HCT116 (cell line): ENCODE measurements at regions not wholly inside any gene's neighbourhood (a gene's known extent, or its start where the extent isn't known, plus 50 kb on each side); places are given as distances from the start of the nearest gene placed in this dataset.

Experiments
- ATAC-seq: fragments of 200-7000 bp; cut with Tn5 transposase; 2 replicates; pipeline ENCODE4 v1.9.1; 2020; ENCODE audit warnings: mild to moderate bottlenecking, moderate library complexity
- BruUV-seq: library from RNA; stranded (reverse); fragments of 400-500 nt; replicated peaks from 2 replicates; lab custom pipeline; 2021; lab: Mats Ljungman, UMichigan
- CTCF ChIA-PET: fragments of 300-600 bp; sonication (Branson Sonifier 250); formaldehyde crosslinking; loops from one replicate; lab custom pipeline; 2021; ENCODE audit warnings: antibody characterized with exemption; lab: Charles Lee
- POLR2A ChIA-PET: fragments of 300-600, 350-600 bp; sonication (Branson Sonifier 250); formaldehyde crosslinking; loops from one replicate; lab custom pipeline; 2021; ENCODE audit warnings: antibody characterized with exemption; lab: Charles Lee
- RAD21 ChIA-PET, 2 experiments: fragments of 300-600 bp; sonication (Branson Sonifier 250); formaldehyde crosslinking; loops; one replicate each; lab custom pipeline; 2023; ENCODE audit warnings: low total read pairs in 2 of 2; ENCODE audit not compliant: uncharacterized antibody in 2 of 2, unreplicated experiment in 2 of 2, low non-redundant PET in 1 of 2; lab: Charles Lee
- DNase-seq: peaks from one replicate; pipeline ENCODE4 v3.0.0-alpha.2; 2010; ENCODE audit warnings: low read depth, low spot score
- H2AFZ ChIP-seq: fragments of 200-600 bp; shearing (Covaris generic), sonication (generic); 2 replicates; pipeline ENCODE4 v1.6.1; 2017; ENCODE audit warnings: low read depth, mixed run types, mixed read lengths, antibody characterized with exemption, low read length; ENCODE audit not compliant: poor library complexity, severe bottlenecking
- H3K27ac ChIP-seq: 2 replicates; pipeline ENCODE4 v1.5.1; 2012; ENCODE audit warnings: low read depth, low read length
- H3K27me3 ChIP-seq: fragments of 200-600 bp; sonication (generic); 2 replicates; pipeline ENCODE4 v1.6.1; 2016; ENCODE audit warnings: mixed run types, low read length, mixed read lengths; ENCODE audit not compliant: insufficient read depth
- H3K36me3 ChIP-seq, 2 experiments: fragments of 200-500 bp in 1 of 2; fragments of 200-600 bp in 1 of 2; sonication (Bioruptor generic) in 1 of 2; sonication (generic) in 1 of 2; 2 replicates each; pipeline versions ENCODE4 v1.5.1 to v1.6.1; 2014 to 2016; ENCODE audit warnings: low read length in 2 of 2, inconsistent platforms in 1 of 2, mixed read lengths in 1 of 2, mixed run types in 1 of 2; ENCODE audit not compliant: insufficient read depth in 2 of 2, control insufficient read depth in 1 of 2
- H3K4me1 ChIP-seq, 2 experiments: fragments of 200-600 bp in 1 of 2; sonication (generic) in 1 of 2; 2 replicates each; pipeline versions ENCODE4 v1.5.1 to v1.6.1; 2012 to 2017; ENCODE audit warnings: low read length in 2 of 2, inconsistent platforms in 1 of 2, mild to moderate bottlenecking in 1 of 2, mixed read lengths in 1 of 2, mixed run types in 1 of 2, moderate library complexity in 1 of 2; ENCODE audit not compliant: insufficient read depth in 2 of 2, control insufficient read depth in 1 of 2
- H3K4me2 ChIP-seq: fragments of 200-600 bp; sonication (generic); 2 replicates; pipeline ENCODE4 v1.6.1; 2017; ENCODE audit warnings: mixed run types, low read length, mixed read lengths
- H3K4me3 ChIP-seq, 2 experiments: fragments of 200-600 bp in 1 of 2; sonication (generic) in 1 of 2; replicated peaks in 1 of 2; 2 replicates each; pipeline ENCODE4 v1.5.1; 2011 to 2016; ENCODE audit warnings: low read length in 2 of 2, control low read depth in 1 of 2, low read depth in 1 of 2, mild to moderate bottlenecking in 1 of 2, mixed read lengths in 1 of 2, mixed run types in 1 of 2
- H3K79me2 ChIP-seq: fragments of 200-600 bp; sonication (generic); 2 replicates; pipeline ENCODE4 v1.6.1; 2017; ENCODE audit warnings: mild to moderate bottlenecking, mixed run types, low read length, moderate library complexity, mixed read lengths; ENCODE audit not compliant: insufficient read depth
- H3K9ac ChIP-seq: fragments of 200-600 bp; sonication (generic); 2 replicates; pipeline ENCODE4 v1.6.1; 2016; ENCODE audit warnings: low read length, mixed read lengths
- H3K9me2 ChIP-seq: fragments of 200-600 bp; sonication (generic), shearing (Covaris generic); 2 replicates; pipeline ENCODE4 v1.6.1; 2017; ENCODE audit warnings: mixed run types, mild to moderate bottlenecking, moderate library complexity; ENCODE audit not compliant: insufficient read depth
- H3K9me3 ChIP-seq, 2 experiments: fragments of 200-500 bp in 1 of 2; fragments of 200-600 bp in 1 of 2; sonication (Bioruptor generic) in 1 of 2; sonication (generic) in 1 of 2; 2 replicates each; pipeline ENCODE4 v1.6.1; 2014 to 2017; ENCODE audit warnings: low read length in 2 of 2, mixed read lengths in 2 of 2, inconsistent platforms in 1 of 2, low read depth in 1 of 2, mild to moderate bottlenecking in 1 of 2, mixed run types in 1 of 2, moderate library complexity in 1 of 2; ENCODE audit not compliant: control insufficient read depth in 1 of 2, insufficient read depth in 1 of 2
- H4K20me1 ChIP-seq: fragments of 200-600 bp; sonication (generic), shearing (Covaris generic); 2 replicates; pipeline ENCODE4 v1.6.1; 2017; ENCODE audit warnings: mixed run types, mild to moderate bottlenecking, moderate library complexity; ENCODE audit not compliant: insufficient read depth
- CBX3 ChIP-seq: IDR thresholded peaks from 2 replicates; pipeline ENCODE4 v1.6.1; 2012; ENCODE audit warnings: low read depth
- EGR1 ChIP-seq: IDR thresholded peaks from 2 replicates; pipeline ENCODE4 v1.6.1; 2012; ENCODE audit warnings: low read depth
- ELF1 ChIP-seq: IDR thresholded peaks from 2 replicates; pipeline ENCODE4 v1.6.1; 2012; ENCODE audit warnings: low read depth, borderline replicate concordance
- EZH2 ChIP-seq: fragments of 200-600 bp; sonication (generic); IDR thresholded peaks from 2 replicates; pipeline ENCODE4 v1.6.1; 2017; ENCODE audit warnings: antibody characterized with exemption, mixed run types
- EZH2phosphoT487 ChIP-seq: fragments of 200-600 bp; IDR thresholded peaks from 2 replicates; pipeline ENCODE4 v1.6.1; 2018; ENCODE audit warnings: antibody characterized with exemption, borderline replicate concordance
- FOSL1 ChIP-seq: IDR thresholded peaks from 2 replicates; pipeline ENCODE4 v1.6.1; 2012; ENCODE audit warnings: low read depth
- POLR2A ChIP-seq: IDR thresholded peaks from 2 replicates; pipeline ENCODE4 v1.7.0; 2011; ENCODE audit warnings: borderline replicate concordance; ENCODE audit not compliant: insufficient read depth, insufficient read length; ENCODE audit errors: extremely low read depth
- POLR2AphosphoS5 ChIP-seq: IDR thresholded peaks from 2 replicates; pipeline ENCODE4 v1.6.1; 2011; ENCODE audit warnings: mild to moderate bottlenecking, low read depth, low read length, moderate library complexity
- RAD21 ChIP-seq: IDR thresholded peaks from 2 replicates; pipeline ENCODE4 v1.6.1; 2012; ENCODE audit warnings: low read depth, mild to moderate bottlenecking
- SIN3A ChIP-seq: IDR thresholded peaks from 2 replicates; pipeline ENCODE4 v1.6.1; 2012; ENCODE audit warnings: low read depth
- SP1 ChIP-seq: IDR thresholded peaks from 2 replicates; pipeline ENCODE4 v1.6.1; 2012; ENCODE audit warnings: low read depth
- SRF ChIP-seq: IDR thresholded peaks from 2 replicates; pipeline ENCODE4 v1.6.1; 2012; ENCODE audit warnings: low read depth
- TCF7L2 ChIP-seq: IDR thresholded peaks from 2 replicates; pipeline ENCODE4 v1.7.0; 2011; ENCODE audit warnings: borderline replicate concordance, inconsistent platforms; ENCODE audit not compliant: insufficient read depth, insufficient read length; ENCODE audit errors: extremely low read depth
- ZFX ChIP-seq: fragments of 450-650 bp; IDR thresholded peaks from 2 replicates; pipeline ENCODE4 v1.6.1; 2017
- ZNF274 ChIP-seq: fragments of 200-500 bp; sonication (Bioruptor generic); IDR thresholded peaks from 2 replicates; pipeline ENCODE4 v1.6.1; 2014; ENCODE audit warnings: mild to moderate bottlenecking, low read depth, low read length, inconsistent platforms
- intact Hi-C: fragments of 100-400 bp; cut with micrococcal nuclease; formaldehyde crosslinking; loops from 2 replicates; pipeline ENCODE4 v1.10.0; 2022
- TF ChIP-seq, protein P1 (sequence below), 3 experiments: fragments of 200-600 bp in 1 of 3; sonication (generic) in 1 of 3; IDR thresholded peaks in 2 of 3; conservative IDR thresholded peaks in 1 of 3; 2 replicates each; pipeline ENCODE4 v1.5.1; 2012 to 2017; ENCODE audit warnings: low read depth in 2 of 3, low read length in 2 of 3, antibody characterized with exemption in 1 of 3, borderline replicate concordance in 1 of 3, control low read depth in 1 of 3, mild to moderate bottlenecking in 1 of 3, mixed read lengths in 1 of 3, mixed run types in 1 of 3, moderate library complexity in 1 of 3; ENCODE audit not compliant: insufficient read depth in 1 of 3
- TF ChIP-seq, protein P2 (sequence below): IDR thresholded peaks from 2 replicates; pipeline ENCODE4 v1.6.1; 2012
- TF ChIP-seq, protein P3 (sequence below): IDR thresholded peaks from 2 replicates; pipeline ENCODE4 v1.6.1; 2011; ENCODE audit warnings: mild to moderate bottlenecking, low read length, moderate library complexity; ENCODE audit not compliant: insufficient replicate concordance; ENCODE audit errors: extremely low read depth
- TF ChIP-seq, protein P4 (sequence below): IDR thresholded peaks from 2 replicates; pipeline ENCODE4 v1.6.1; 2012; ENCODE audit warnings: low read depth

DNA sequence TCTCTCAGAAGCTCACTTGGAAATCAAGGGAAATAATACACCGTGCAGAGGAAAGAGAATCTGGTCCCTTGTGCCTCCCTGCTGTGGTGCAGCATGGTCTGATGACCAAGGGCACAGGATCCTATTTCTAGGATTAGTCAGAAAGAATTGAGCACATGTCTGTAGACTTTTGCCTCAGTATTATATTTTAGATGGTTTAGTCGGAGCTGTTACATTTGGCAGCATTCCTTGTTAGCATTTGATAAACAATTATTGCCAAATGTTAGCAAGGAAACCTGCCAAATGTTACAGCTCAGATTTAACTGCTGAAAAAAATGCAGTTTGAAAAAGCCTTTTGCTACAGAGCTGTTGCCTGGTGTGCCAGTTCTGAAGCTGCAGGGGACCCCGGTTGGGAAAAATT lies 183.5 kb upstream of the DPYD start:
- intact Hi-C loops, result no loop called here
- no peaks in the 10 kb centered on the region for H3K36me3 ChIP-seq
- H3K9me2 ChIP-seq, result no peaks in the 10 kb centered on the region
- ChIA-PET RAD21 (no interaction called here), POLR2A (interaction anchor here (1.1 kb wide), 1 partner anchor 9 kb away, joined by 3 read pairs; no protein-coding TSS in a partner anchor), CTCF (interaction anchor here (1.6 kb wide), 1 partner anchor 364 kb away, joined by 3 read pairs; no protein-coding TSS in a partner anchor)
- BruUV-seq, result no TSS peak
- DNase-seq (no peak), ATAC-seq (no peak)
- no peaks in the 10 kb centered on the region for H4K20me1 ChIP-seq
- no peak overlapping the region for H3K4me2 ChIP-seq
- H3K27me3 ChIP-seq, result no peaks in the 10 kb centered on the region
- no peak overlapping the region for H3K27ac ChIP-seq
- TF ChIP-seq ZFX (no peak), SRF (no peak), SP1 (no peak), RAD21 (no peak), EZH2 (no peak), TCF7L2 (no peak), EGR1 (no peak), ELF1 (no peak), FOSL1 (no peak), ZNF274 (no peak), POLR2A (no peak), SIN3A (no peak), POLR2AphosphoS5 (no peak), CBX3 (no peak), EZH2phosphoT487 (no peak)
- TF ChIP-seq, protein P1, sequence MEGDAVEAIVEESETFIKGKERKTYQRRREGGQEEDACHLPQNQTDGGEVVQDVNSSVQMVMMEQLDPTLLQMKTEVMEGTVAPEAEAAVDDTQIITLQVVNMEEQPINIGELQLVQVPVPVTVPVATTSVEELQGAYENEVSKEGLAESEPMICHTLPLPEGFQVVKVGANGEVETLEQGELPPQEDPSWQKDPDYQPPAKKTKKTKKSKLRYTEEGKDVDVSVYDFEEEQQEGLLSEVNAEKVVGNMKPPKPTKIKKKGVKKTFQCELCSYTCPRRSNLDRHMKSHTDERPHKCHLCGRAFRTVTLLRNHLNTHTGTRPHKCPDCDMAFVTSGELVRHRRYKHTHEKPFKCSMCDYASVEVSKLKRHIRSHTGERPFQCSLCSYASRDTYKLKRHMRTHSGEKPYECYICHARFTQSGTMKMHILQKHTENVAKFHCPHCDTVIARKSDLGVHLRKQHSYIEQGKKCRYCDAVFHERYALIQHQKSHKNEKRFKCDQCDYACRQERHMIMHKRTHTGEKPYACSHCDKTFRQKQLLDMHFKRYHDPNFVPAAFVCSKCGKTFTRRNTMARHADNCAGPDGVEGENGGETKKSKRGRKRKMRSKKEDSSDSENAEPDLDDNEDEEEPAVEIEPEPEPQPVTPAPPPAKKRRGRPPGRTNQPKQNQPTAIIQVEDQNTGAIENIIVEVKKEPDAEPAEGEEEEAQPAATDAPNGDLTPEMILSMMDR (IDR thresholded peaks at IDR 0.05 in 2 of 3, conservative IDR thresholded peaks at IDR 0.05 in 1 of 3; ENCODE audit: borderline replicate concordance in 1 of 3, insufficient read depth in 1 of 3, low read depth in 2 of 3, low read length in 2 of 3), result no peak
- TF ChIP-seq, protein P2, sequence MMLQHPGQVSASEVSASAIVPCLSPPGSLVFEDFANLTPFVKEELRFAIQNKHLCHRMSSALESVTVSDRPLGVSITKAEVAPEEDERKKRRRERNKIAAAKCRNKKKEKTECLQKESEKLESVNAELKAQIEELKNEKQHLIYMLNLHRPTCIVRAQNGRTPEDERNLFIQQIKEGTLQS, result no peak
- TF ChIP-seq, protein P3, sequence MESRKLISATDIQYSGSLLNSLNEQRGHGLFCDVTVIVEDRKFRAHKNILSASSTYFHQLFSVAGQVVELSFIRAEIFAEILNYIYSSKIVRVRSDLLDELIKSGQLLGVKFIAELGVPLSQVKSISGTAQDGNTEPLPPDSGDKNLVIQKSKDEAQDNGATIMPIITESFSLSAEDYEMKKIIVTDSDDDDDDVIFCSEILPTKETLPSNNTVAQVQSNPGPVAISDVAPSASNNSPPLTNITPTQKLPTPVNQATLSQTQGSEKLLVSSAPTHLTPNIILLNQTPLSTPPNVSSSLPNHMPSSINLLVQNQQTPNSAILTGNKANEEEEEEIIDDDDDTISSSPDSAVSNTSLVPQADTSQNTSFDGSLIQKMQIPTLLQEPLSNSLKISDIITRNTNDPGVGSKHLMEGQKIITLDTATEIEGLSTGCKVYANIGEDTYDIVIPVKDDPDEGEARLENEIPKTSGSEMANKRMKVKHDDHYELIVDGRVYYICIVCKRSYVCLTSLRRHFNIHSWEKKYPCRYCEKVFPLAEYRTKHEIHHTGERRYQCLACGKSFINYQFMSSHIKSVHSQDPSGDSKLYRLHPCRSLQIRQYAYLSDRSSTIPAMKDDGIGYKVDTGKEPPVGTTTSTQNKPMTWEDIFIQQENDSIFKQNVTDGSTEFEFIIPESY, result no peak
- TF ChIP-seq, protein P4, sequence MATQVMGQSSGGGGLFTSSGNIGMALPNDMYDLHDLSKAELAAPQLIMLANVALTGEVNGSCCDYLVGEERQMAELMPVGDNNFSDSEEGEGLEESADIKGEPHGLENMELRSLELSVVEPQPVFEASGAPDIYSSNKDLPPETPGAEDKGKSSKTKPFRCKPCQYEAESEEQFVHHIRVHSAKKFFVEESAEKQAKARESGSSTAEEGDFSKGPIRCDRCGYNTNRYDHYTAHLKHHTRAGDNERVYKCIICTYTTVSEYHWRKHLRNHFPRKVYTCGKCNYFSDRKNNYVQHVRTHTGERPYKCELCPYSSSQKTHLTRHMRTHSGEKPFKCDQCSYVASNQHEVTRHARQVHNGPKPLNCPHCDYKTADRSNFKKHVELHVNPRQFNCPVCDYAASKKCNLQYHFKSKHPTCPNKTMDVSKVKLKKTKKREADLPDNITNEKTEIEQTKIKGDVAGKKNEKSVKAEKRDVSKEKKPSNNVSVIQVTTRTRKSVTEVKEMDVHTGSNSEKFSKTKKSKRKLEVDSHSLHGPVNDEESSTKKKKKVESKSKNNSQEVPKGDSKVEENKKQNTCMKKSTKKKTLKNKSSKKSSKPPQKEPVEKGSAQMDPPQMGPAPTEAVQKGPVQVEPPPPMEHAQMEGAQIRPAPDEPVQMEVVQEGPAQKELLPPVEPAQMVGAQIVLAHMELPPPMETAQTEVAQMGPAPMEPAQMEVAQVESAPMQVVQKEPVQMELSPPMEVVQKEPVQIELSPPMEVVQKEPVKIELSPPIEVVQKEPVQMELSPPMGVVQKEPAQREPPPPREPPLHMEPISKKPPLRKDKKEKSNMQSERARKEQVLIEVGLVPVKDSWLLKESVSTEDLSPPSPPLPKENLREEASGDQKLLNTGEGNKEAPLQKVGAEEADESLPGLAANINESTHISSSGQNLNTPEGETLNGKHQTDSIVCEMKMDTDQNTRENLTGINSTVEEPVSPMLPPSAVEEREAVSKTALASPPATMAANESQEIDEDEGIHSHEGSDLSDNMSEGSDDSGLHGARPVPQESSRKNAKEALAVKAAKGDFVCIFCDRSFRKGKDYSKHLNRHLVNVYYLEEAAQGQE, result no peak
- no peaks in the 10 kb centered on the region for H3K4me1 ChIP-seq
- no peak overlapping the region for H2AFZ ChIP-seq
- peaks cover 7 to 11% of the 10 kb centered on the region in 2 experiments; a peak in 3 of 4 replicates for H3K9me3 ChIP-seq
- H3K9ac ChIP-seq, result no peak overlapping the region
- no peaks in the 10 kb centered on the region for H3K79me2 ChIP-seq
- H3K4me3 ChIP-seq, result no peak overlapping the region
